GM12891 (cell line): ENCODE measurements at regions not wholly inside any gene's neighbourhood (a gene's known extent, or its start where the extent isn't known, plus 50 kb on each side); places are given as distances from the start of the nearest gene placed in this dataset.

Experiments
- DNase-seq: peaks from one replicate; pipeline ENCODE4 v3.0.0; 2011; ENCODE audit warnings: low spot score; ENCODE audit not compliant: insufficient read length
- FAIRE-seq: peaks from 2 replicates; lab custom pipeline; 2011; peaks lifted over from hg19 to GRCh38; lab: Jason Lieb, UNC
- PAX5 ChIP-seq: IDR thresholded peaks from 2 replicates; pipeline ENCODE4 v1.6.1; 2011; ENCODE audit warnings: low read length, moderate library complexity, mild to moderate bottlenecking; ENCODE audit not compliant: insufficient read depth, severe bottlenecking
- POLR2A ChIP-seq: IDR thresholded peaks from 2 replicates; pipeline ENCODE4 v1.6.1; 2011; ENCODE audit warnings: low read depth, low read length, control low read depth
- POLR2AphosphoS5 ChIP-seq: IDR thresholded peaks from 2 replicates; pipeline ENCODE4 v1.6.1; 2011; ENCODE audit warnings: low read depth, low read length, control low read depth
- POU2F2 ChIP-seq: IDR thresholded peaks from 2 replicates; pipeline ENCODE4 v1.6.1; 2011; ENCODE audit warnings: low read depth, mild to moderate bottlenecking, control low read depth, low read length, moderate library complexity
- SPI1 ChIP-seq: IDR thresholded peaks from 2 replicates; pipeline ENCODE4 v1.6.1; 2011; ENCODE audit warnings: low read depth, low read length, control low read depth
- TAF1 ChIP-seq: IDR thresholded peaks from 2 replicates; pipeline ENCODE4 v1.6.1; 2011; ENCODE audit warnings: low read depth, low read length, control low read depth

- FAIRE-seq (no peak), DNase-seq (no peak)
- TF ChIP-seq TAF1, result no peak
- no peak for TF ChIP-seq POLR2AphosphoS5
- TF ChIP-seq POLR2A, result no peak
- TF ChIP-seq POU2F2, result no peak
- TF ChIP-seq PAX5, result no peak
- no peak for TF ChIP-seq SPI1
These were observed 152.8 kb downstream of the TMEM200A start for GRCh38 chr6:130518588-130518987.

- TF ChIP-seq SPI1, result no peak
- TF ChIP-seq PAX5, result no peak
- no peak for TF ChIP-seq TAF1
- TF ChIP-seq POLR2A, result no peak
- TF ChIP-seq POU2F2, result no peak
- no peak for TF ChIP-seq POLR2AphosphoS5
- FAIRE-seq (no peak), DNase-seq (no peak)
These were observed 154.4 kb downstream of the TMEM200A start for GRCh38 chr6:130520221-130520620.

DNA sequence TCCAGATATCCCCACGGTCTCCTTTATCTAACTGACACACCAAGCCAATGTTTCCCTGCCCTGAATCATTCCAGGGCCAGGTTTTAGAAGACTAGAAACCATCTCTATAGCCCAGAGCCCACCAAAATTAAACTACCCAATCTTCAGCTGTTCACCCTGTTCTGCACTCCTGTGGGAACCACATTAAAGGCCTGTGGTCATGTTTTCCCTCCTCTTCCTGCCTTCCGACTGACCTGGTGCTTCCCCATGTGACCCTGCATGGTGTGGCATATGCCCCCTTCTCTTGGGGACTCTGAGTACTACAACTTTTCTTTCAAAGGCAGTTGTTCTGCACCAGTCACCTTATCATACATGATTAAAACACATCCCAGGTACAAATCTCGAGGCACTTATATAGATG, 155.0 kb downstream of the TMEM200A start:
- DNase-seq (no peak), FAIRE-seq (no peak)
- no peak for TF ChIP-seq POLR2AphosphoS5
- TF ChIP-seq TAF1, result no peak
- no peak for TF ChIP-seq POLR2A
- no peak for TF ChIP-seq PAX5
- TF ChIP-seq SPI1, result no peak
- no peak for TF ChIP-seq POU2F2

- FAIRE-seq, result no peak
- no peak for DNase-seq
- TF ChIP-seq POU2F2, result no peak
- no peak for TF ChIP-seq POLR2A
- TF ChIP-seq SPI1, result no peak
- no peak for TF ChIP-seq PAX5
- TF ChIP-seq TAF1, result no peak
- no peak for TF ChIP-seq POLR2AphosphoS5
These were observed 158.7 kb downstream of the TMEM200A start for GRCh38 chr6:130524552-130524951.

- FAIRE-seq (no peak), DNase-seq (no peak)
- TF ChIP-seq TAF1 (no peak), POLR2AphosphoS5 (no peak), PAX5 (no peak), POLR2A (no peak), SPI1 (no peak), POU2F2 (no peak)
These were observed 159.6 kb downstream of the TMEM200A start for GRCh38 chr6:130525408-130525807.

GRCh38 chr6:130526466-130526865, 160.6 kb downstream of the TMEM200A start:
- DNase-seq (no peak), FAIRE-seq (no peak)
- TF ChIP-seq TAF1 (no peak), PAX5 (no peak), POLR2A (no peak), POLR2AphosphoS5 (no peak), SPI1 (no peak), POU2F2 (no peak)

GRCh38 chr6:130527173-130527572, 161.4 kb downstream of the TMEM200A start:
- FAIRE-seq, result no peak
- TF ChIP-seq PAX5, result no peak
- no peak for TF ChIP-seq TAF1
- no peak for TF ChIP-seq POLR2A
- no peak for TF ChIP-seq SPI1
- TF ChIP-seq POLR2AphosphoS5, result no peak
- DNase-seq, result no peak

GRCh38 chr6:130529569-130530149, 163.8 kb downstream of the TMEM200A start:
- TF ChIP-seq POLR2A (no peak), TAF1 (no peak), PAX5 (no peak), POU2F2 (no peak), SPI1 (no peak), POLR2AphosphoS5 (no peak)
- FAIRE-seq (no peak), DNase-seq (no peak)

GRCh38 chr6:130534627-130535026, 168.8 kb downstream of the TMEM200A start:
- FAIRE-seq (no peak), DNase-seq (no peak)
- no peak for TF ChIP-seq TAF1
- TF ChIP-seq SPI1, result no peak

DNA sequence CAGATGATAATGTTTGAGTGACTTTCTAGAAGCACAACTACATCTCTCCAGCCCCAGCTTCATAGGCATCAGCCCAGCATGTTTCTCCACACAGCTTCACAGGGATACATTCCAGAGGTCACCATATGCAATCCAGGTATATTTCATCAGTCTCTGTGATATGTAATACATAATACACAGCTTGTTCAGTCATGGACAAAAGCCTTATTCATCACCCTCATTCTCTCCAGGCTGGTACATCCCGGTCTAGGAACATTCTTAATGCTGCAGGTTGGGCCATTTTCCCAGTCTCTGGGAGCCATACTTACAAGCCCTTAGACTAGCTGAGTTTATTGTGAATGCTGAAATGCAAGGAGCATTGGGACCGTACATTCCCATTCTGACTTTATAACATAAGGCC, 169.4 kb downstream of the TMEM200A start:
- TF ChIP-seq PAX5, result no peak
- FAIRE-seq, result no peak
- DNase-seq, result no peak

GRCh38 chr6:130537447-130537846, 171.6 kb downstream of the TMEM200A start:
- no peak for TF ChIP-seq TAF1
- TF ChIP-seq SPI1, result no peak
- no peak for TF ChIP-seq PAX5
- no peak for TF ChIP-seq POLR2AphosphoS5
- TF ChIP-seq POLR2A, result no peak
- no peak for TF ChIP-seq POU2F2
- FAIRE-seq, result no peak

More at GRCh38 chr6:130537447-130537846, 171.6 kb downstream of the TMEM200A start:
- no peak for DNase-seq
